Lower leg skin (tissue), 4 donors: ENCODE measurements at regions not wholly inside any gene's neighbourhood (a gene's known extent, or its start where the extent isn't known, plus 50 kb on each side); places are given as distances from the start of the nearest gene placed in this dataset.

Source experiments
- DNase-seq, 2 donors: peaks; one replicate each; pipeline ENCODE4 v3.0.0-alpha.2; 2019; ENCODE audit warnings: low spot score in 2 of 2
- H3K4me3 ChIP-seq: fragments of 200-600 bp; sonication (generic); 2 replicates; pipeline ENCODE4 v1.5.1; 2017; ENCODE audit warnings: mild to moderate bottlenecking, low read depth; ENCODE audit not compliant: poor library complexity, severe bottlenecking
- POLR2A ChIP-seq, 2 donors: fragments of 450-650 bp; IDR thresholded peaks; one replicate each; pipeline ENCODE4 v1.6.1; 2016 to 2017; ENCODE audit warnings: antibody characterized with exemption in 2 of 2, mild to moderate bottlenecking in 1 of 2, moderate library complexity in 1 of 2
- WGBS, 2 donors: methylation state at CpG; one replicate each; pipeline ENCODE4 v1.1.5; 2018; 5-methylcytosine and 5-hydroxymethylcytosine counted together
- intact Hi-C: fragments of 100-400 bp; cut with DNase I; formaldehyde crosslinking; loops from one replicate; pipeline ENCODE4 v1.15.0; 2023; ENCODE audit warnings: low total_unique reads
- TF ChIP-seq, protein P1 (sequence below), 3 donors: fragments of 450-650 bp; IDR thresholded peaks; one replicate each; pipeline ENCODE4 v1.5.1; 2016; ENCODE audit warnings: antibody characterized with exemption in 3 of 3, mild to moderate bottlenecking in 3 of 3, moderate library complexity in 2 of 3

DNA sequence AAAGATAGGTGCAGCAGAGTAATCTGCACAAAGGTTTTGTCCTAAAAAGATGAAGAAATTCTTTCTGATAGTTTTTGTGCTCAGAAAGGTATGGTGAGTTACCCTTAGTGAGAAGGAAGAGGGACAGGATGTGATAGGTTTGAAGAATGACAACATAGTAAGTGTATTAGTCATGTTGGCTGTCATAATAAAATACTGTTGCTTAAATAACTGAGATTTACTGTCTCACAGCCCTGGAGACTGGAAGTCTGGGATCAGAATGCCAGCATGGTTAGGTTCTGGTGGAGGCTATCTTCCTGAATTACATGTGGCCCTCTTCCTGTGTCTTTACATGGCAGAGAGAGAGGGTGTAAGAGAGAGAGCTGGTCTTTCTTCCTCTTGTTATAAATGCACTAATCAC lies 965.2 kb downstream of the TTLL7 start:
- no peak for DNase-seq
- H3K4me3 ChIP-seq = no peak overlapping the region
- intact Hi-C loops = no loop called here
- TF ChIP-seq, protein P1, sequence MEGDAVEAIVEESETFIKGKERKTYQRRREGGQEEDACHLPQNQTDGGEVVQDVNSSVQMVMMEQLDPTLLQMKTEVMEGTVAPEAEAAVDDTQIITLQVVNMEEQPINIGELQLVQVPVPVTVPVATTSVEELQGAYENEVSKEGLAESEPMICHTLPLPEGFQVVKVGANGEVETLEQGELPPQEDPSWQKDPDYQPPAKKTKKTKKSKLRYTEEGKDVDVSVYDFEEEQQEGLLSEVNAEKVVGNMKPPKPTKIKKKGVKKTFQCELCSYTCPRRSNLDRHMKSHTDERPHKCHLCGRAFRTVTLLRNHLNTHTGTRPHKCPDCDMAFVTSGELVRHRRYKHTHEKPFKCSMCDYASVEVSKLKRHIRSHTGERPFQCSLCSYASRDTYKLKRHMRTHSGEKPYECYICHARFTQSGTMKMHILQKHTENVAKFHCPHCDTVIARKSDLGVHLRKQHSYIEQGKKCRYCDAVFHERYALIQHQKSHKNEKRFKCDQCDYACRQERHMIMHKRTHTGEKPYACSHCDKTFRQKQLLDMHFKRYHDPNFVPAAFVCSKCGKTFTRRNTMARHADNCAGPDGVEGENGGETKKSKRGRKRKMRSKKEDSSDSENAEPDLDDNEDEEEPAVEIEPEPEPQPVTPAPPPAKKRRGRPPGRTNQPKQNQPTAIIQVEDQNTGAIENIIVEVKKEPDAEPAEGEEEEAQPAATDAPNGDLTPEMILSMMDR (IDR thresholded peaks at IDR 0.05) = no peak

DNA sequence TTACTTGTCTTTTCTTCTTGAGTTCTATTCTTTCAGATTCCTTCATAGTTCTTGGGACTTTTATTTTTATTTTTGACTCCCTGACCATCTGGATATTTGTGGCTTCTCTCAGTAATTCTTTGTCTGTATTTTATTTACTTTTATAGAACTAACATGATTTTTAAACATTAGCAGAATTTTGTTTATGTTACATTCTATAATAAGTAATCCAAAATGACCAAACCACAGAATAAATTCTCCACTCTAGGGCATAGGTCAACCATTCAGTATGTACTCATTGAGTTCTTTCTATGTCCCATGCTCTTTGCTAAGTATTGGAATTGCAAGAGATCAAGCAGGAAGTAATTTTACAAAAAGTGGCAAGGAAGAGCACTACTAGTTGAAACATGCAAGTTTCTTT lies 969.0 kb downstream of the TTLL7 start:
- no peak for DNase-seq
- TF ChIP-seq POLR2A (IDR thresholded peaks at IDR 0.05) = no peak
- TF ChIP-seq, protein P1 (IDR thresholded peaks at IDR 0.05) = no peak
- H3K4me3 ChIP-seq = no peak overlapping the region
- intact Hi-C loops = no loop called here

DNA sequence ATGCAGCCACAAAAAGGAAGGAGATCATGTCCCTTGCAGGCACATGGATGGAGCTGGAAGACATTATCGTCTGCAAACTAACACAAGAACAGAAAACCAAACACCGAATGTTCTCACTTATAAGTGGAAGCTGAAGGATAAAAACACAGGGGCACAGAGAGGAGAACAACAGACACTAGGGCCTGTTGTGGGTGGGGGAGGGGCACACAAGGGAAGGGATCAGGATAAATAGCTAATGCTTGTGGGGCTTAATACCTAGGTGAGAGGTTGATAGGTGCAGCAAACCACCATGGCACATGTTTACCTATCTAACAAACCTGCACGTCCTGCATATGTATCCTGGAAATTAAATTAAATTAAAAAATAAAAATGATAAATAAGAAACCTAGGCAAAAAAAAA lies 969.9 kb downstream of the TTLL7 start:
- 88 to 93% methylated on average over 3 of the region's 3 CpGs for WGBS, 2 donors
- H3K4me3 ChIP-seq = no peak overlapping the region
- DNase-seq = no peak
- intact Hi-C loops = no loop called here
- no peak for TF ChIP-seq POLR2A (IDR thresholded peaks at IDR 0.05)

DNA sequence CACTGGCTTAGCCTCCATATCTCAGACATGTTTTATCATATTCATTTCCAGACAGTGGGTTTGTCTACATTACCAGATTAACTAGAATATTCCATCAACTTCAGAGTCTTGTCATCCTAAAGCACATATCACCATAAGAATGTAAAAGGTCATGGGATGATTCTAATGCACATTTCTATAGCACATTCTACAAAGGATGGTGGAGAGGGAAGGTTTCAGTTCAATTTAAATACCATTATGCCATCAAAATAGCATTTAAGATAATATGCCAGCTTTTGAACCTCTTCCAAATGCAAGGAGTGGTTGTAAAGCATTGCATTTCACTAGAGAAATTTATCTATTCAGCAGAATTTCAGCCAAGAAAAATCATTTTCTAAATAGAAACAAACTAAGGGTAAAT lies 970.5 kb downstream of the TTLL7 start:
- intact Hi-C loops = no loop called here
- no peak for TF ChIP-seq POLR2A (IDR thresholded peaks at IDR 0.05)
- TF ChIP-seq, protein P1 (IDR thresholded peaks at IDR 0.05) = no peak
- no peak overlapping the region for H3K4me3 ChIP-seq
- DNase-seq = no peak

DNA sequence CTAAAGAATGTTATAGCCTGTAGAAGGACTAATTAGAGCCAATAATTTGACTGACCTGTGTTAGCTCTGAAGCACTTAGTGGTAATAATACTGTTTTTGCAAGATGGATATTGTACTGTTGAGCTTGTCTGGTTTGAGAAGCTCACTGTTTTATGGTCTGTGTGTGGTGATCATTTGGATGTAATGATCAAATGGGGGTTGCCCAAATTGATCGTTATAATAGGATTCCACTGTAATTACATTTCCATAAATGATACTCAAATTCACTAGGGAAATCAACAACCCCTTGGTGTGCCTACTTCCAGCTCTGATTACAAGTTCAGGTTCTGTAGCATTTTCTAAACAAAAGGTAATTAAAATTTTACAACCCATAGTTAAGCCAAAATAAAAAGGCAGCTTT lies 971.4 kb downstream of the TTLL7 start:
- H3K4me3 ChIP-seq = no peak overlapping the region
- 89 to 91% methylated on average over 1 of the region's 1 CpG for WGBS, 2 donors
- intact Hi-C loops = no loop called here
- TF ChIP-seq, protein P1 (IDR thresholded peaks at IDR 0.05) = no peak
- TF ChIP-seq POLR2A (IDR thresholded peaks at IDR 0.05) = no peak
- no peak for DNase-seq

DNA sequence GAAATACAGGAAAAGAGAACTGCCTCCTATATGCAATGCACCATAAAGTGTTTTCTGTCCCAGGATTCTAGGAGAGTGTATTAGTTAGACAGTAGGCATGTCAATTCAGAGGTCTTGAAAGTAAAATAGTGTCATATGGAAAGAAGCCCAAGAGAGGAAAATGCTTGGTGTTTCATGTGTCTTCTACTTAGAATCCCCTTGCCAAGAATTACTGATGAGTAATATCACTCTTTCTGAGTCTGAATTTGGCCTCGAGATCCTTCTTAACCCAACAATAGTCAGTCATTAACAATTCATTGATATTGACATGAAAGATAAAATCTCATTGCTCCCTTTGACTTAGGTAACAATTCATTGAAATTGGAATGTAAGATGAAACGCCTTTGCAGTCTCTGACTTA lies 972.2 kb downstream of the TTLL7 start:
- TF ChIP-seq, protein P1 (IDR thresholded peaks at IDR 0.05) = no peak
- TF ChIP-seq POLR2A (IDR thresholded peaks at IDR 0.05) = no peak
- intact Hi-C loops = no loop called here
- WGBS, 2 donors = 38 to 41% methylated on average over 2 of the region's 2 CpGs
- DNase-seq = no peak
- no peak overlapping the region for H3K4me3 ChIP-seq
